Ectodermal cell (in vitro differentiated cells): ENCODE measurements at regions not wholly inside any gene's neighbourhood (a gene's known extent, or its start where the extent isn't known, plus 50 kb on each side); places are given as distances from the start of the nearest gene placed in this dataset.

Source experiments
- H3K27ac ChIP-seq: 2 replicates; pipeline ENCODE4 v1.7.0; 2013; ENCODE audit warnings: mild to moderate bottlenecking, low read depth, low read length; ENCODE audit not compliant: insufficient read depth, poor library complexity, severe bottlenecking
- H3K27me3 ChIP-seq: 2 replicates; pipeline ENCODE4 v1.7.0; 2013; ENCODE audit warnings: mild to moderate bottlenecking, low read length; ENCODE audit not compliant: insufficient read depth, control insufficient read depth, poor library complexity, severe bottlenecking
- H3K36me3 ChIP-seq: one replicate; pipeline ENCODE4 v1.7.0; 2013; ENCODE audit warnings: low read length; ENCODE audit not compliant: control insufficient read depth, insufficient read depth
- H3K4me1 ChIP-seq: one replicate; pipeline ENCODE4 v1.7.0; 2013; ENCODE audit warnings: low read length; ENCODE audit not compliant: control insufficient read depth, insufficient read depth
- H3K4me3 ChIP-seq: 2 replicates; pipeline ENCODE4 v1.7.0; 2013; ENCODE audit warnings: low read depth, low read length, control low read depth; ENCODE audit not compliant: insufficient read depth
- H3K9me3 ChIP-seq: 2 replicates; pipeline ENCODE4 v1.7.0; 2013; ENCODE audit warnings: mild to moderate bottlenecking, low read length, moderate library complexity; ENCODE audit not compliant: control insufficient read depth
- WGBS, 2 experiments: methylation state at CpG; one replicate each; pipeline ENCODE4 v1.1.7; 2013; ENCODE audit warnings: missing lambda C conversion rate in 2 of 2; 5-methylcytosine and 5-hydroxymethylcytosine counted together

DNA sequence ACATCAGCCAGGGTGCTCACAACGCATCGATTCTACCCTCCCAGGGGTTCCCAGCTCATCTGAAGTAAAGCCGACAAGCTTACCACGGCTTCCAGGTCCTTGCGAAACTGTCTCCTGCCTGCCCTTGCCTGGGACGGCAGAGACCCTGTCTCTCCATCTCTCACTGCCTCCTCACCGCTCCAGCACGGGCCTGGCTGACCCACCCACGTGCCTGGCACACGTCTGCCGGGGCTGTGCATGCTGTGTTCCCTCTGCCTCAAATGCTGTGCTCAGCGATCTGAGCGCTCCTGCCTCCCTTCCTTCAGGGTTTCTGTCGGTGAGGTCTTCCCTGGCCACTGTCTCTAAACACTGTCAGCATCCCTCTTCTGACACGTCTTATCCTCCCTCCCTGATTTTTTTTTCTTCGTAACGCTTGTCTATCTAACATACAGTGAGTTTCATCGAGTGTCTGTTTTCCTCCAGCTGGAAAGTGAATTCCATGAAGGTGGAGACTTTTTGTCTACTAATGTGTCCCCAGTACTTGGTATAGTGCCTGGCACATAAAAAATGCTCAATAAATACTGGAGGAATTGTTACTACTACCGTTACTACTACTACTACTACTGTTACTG is 208.4 kb downstream of the IRF8 start:
- no peaks in the 10 kb centered on the region for H3K9me3 ChIP-seq
- H3K4me1 ChIP-seq, result no peaks in the 10 kb centered on the region
- no peaks in the 10 kb centered on the region for H3K36me3 ChIP-seq
- H3K4me3 ChIP-seq, result no peak overlapping the region
- H3K27me3 ChIP-seq, result no peaks in the 10 kb centered on the region
- H3K27ac ChIP-seq, result no peak overlapping the region
- WGBS, 2 experiments, result 86 to 88% methylated on average over 19 of the region's 19 CpGs

DNA sequence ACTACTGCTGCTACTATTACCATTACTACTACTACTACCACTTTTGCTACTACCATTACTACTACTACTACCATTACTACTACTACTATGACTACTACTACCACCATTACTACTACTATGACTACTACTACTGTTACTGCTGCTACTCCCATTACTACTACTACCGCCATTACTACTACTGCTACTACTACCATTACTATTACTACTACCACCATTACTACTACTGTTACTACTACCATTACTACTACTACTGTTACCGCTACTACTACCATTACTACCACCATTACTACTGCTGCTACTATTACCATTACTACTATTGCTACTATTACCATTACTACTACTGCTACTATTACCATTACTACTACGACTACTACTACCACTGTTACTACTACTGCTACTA is 209.1 kb downstream of the IRF8 start:
- Histone ChIP-seq H3K9me3 (no peaks in the 10 kb centered on the region), H3K4me1 (no peaks in the 10 kb centered on the region), H3K4me3 (no peak overlapping the region), H3K36me3 (no peaks in the 10 kb centered on the region), H3K27me3 (no peaks in the 10 kb centered on the region), H3K27ac (no peak overlapping the region)
- WGBS, 2 experiments, result 88 to 91% methylated on average over 3 of the region's 3 CpGs

DNA sequence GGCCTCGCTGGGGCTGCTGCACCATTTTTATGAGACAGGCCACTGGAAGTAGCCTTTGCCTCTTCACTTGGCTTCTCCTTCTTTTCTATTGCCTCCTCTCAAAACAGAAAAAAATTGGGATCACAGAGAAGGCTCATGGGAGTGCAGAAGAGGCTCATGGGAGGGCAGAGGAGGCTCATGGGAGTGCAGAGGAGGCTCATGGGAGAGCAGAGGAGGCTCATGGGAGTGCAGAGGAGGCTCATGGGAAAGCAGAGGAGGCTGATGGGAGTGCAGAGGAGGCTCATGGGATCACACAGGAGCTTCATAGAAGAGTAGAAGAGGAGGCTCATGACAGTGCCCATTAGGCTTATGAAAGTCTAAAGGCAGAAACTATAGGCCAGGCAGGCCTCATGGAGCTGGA is 211.2 kb downstream of the IRF8 start:
- Histone ChIP-seq H3K27ac (no peak overlapping the region), H3K4me3 (no peak overlapping the region), H3K4me1 (no peaks in the 10 kb centered on the region), H3K9me3 (no peaks in the 10 kb centered on the region), H3K36me3 (no peaks in the 10 kb centered on the region), H3K27me3 (no peaks in the 10 kb centered on the region)
- WGBS, 2 experiments, result 90 to 92% methylated on average over 1 of the region's 1 CpG

DNA sequence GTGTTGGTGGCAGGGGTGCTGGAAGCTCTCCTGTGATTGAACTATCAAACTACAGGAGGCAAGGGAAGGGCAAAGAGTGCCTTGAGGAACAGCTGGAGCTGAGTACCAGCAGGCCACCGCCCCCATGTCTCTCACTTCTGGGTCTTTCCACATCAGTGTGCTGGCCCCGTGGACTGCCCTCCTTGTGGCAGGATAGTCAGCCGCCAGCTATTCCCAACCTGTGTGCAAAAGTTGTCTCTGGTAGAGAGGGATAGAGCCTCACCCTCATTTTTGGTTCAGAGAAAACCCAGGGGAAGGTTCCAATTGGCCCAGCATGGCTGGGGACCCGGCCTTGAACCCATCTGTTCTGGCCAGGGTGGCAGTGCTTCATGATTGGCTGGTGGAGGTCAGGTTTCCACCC is 211.8 kb downstream of the IRF8 start:
- Histone ChIP-seq H3K27me3 (no peaks in the 10 kb centered on the region), H3K36me3 (no peaks in the 10 kb centered on the region), H3K9me3 (no peaks in the 10 kb centered on the region), H3K4me1 (no peaks in the 10 kb centered on the region), H3K27ac (no peak overlapping the region), H3K4me3 (no peak overlapping the region)
- 91 to 98% methylated on average over 4 of the region's 4 CpGs for WGBS, 2 experiments

DNA sequence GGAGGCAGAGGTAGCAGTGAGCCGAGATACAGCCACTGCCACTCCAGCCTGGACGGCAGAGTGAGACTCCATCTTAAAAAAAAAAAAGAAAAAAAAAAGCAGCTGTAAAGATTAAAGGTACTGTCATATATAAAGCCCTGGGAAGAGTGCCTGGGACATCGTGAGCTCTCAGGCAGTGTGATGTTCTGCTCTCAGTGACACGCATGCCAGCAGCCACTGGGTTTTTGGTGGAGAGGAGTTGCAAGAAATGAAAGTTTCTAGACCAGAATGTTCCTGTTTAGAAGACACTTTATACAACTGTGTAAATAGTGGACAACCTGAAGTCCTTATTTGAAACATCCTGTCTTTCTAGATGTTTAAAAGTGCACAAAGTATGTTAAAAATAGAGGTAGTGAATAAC is 213.2 kb downstream of the IRF8 start:
- H3K9me3 ChIP-seq, result no peaks in the 10 kb centered on the region
- no peaks in the 10 kb centered on the region for H3K36me3 ChIP-seq
- no peak overlapping the region for H3K4me3 ChIP-seq
- H3K4me1 ChIP-seq, result no peaks in the 10 kb centered on the region
- H3K27ac ChIP-seq, result no peak overlapping the region
- no peaks in the 10 kb centered on the region for H3K27me3 ChIP-seq
- 85 to 90% methylated on average over 4 of the region's 4 CpGs for WGBS, 2 experiments

DNA sequence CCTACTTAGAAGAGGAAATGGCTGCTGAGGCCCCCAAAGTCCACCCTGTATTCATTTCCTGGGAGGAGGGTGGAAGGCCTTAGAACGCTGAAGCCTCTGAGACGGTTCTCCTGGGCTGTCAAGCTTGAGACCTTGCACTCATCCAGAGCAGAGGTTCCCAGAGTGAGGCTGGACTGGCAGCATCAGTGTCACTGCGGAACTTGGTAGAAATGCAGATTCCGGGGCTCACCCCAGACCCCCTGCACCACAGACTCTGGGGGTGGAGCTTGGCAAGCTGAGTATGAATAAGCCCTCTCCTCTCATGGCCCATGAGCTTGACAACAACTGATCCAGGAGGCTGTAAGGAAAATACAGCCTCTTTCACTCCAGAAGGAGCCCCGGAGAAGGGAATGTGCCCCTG is 218.3 kb downstream of the IRF8 start:
- Histone ChIP-seq H3K27ac (no peak overlapping the region), H3K36me3 (no peaks in the 10 kb centered on the region), H3K27me3 (peaks cover 21% of the 10 kb centered on the region), H3K4me3 (no peak overlapping the region), H3K9me3 (no peaks in the 10 kb centered on the region), H3K4me1 (peaks cover 5% of the 10 kb centered on the region)
- 84 to 86% methylated on average over 5 of the region's 5 CpGs for WGBS, 2 experiments

DNA sequence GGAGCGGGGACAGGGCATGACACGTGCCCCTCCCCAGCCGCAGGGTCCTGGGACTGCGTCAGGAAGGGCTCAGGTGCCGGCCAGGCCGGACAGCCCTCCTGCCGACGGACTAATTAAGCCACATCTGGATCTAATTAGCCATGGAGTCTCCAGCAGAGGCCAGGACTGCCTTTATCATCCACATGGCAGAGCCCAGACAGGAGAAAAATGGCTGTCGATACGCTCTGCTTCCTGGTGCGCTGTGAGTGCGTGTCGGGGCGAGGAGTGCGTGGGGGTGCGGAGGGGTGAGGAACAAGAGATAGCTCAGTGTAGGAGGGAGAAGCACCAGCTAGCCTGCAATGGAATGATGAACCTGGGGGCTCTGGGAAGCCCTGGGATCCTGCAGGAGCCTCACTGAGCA is 218.8 kb downstream of the IRF8 start:
- WGBS, 2 experiments, result 84 to 85% methylated on average over 16 of the region's 16 CpGs
- H3K9me3 ChIP-seq, result no peaks in the 10 kb centered on the region
- peaks cover 21% of the 10 kb centered on the region for H3K27me3 ChIP-seq
- peaks cover 5% of the 10 kb centered on the region for H3K4me1 ChIP-seq
- H3K27ac ChIP-seq, result no peak overlapping the region
- no peak overlapping the region for H3K4me3 ChIP-seq
- H3K36me3 ChIP-seq, result no peaks in the 10 kb centered on the region

DNA sequence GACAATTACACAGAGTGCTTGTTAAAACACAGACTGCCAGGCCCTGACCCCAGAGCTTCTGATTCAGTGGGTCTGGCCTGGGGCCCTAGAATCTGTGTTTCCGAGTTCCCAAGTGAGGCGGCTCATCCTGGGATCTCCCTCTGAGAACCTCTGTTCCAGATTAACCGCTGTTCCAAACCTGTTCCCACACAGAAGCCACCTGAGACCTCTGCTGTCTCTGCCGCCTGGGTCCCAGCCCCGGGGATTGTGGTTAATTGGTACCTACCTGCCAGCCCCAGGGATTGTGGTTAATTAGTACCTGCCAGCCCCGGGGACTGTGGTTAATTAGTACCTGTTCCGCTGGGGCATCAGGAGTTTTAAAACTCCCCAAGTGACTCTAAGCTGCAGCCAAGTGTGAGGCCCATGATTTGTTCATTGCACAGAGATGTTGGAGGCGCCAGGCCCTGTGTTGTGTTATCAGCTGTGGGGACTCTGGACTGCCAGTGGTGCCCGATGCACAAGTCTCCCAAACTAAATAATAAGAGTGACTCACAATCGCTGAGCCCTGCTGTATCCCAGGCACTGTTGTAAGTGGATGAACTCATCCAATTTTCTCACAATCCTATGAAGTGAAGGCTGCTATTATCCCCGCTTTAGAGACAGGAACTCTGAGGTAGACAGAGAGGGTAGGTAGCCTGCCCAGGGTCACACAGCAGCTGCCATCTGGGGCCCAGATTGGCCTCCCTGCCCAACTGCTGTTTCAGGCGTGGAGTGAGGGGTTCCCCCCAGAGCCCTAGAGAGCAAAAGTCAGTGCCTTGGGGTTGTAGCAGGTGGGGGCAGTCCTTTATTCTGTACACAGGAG is 219.7 kb downstream of the IRF8 start:
- Histone ChIP-seq H3K27me3 (peaks cover 21% of the 10 kb centered on the region), H3K4me1 (peaks cover 5% of the 10 kb centered on the region), H3K27ac (no peak overlapping the region), H3K9me3 (no peaks in the 10 kb centered on the region), H3K36me3 (no peaks in the 10 kb centered on the region), H3K4me3 (no peak overlapping the region)
- WGBS, 2 experiments, result 84% methylated on average over 12 of the region's 12 CpGs

DNA sequence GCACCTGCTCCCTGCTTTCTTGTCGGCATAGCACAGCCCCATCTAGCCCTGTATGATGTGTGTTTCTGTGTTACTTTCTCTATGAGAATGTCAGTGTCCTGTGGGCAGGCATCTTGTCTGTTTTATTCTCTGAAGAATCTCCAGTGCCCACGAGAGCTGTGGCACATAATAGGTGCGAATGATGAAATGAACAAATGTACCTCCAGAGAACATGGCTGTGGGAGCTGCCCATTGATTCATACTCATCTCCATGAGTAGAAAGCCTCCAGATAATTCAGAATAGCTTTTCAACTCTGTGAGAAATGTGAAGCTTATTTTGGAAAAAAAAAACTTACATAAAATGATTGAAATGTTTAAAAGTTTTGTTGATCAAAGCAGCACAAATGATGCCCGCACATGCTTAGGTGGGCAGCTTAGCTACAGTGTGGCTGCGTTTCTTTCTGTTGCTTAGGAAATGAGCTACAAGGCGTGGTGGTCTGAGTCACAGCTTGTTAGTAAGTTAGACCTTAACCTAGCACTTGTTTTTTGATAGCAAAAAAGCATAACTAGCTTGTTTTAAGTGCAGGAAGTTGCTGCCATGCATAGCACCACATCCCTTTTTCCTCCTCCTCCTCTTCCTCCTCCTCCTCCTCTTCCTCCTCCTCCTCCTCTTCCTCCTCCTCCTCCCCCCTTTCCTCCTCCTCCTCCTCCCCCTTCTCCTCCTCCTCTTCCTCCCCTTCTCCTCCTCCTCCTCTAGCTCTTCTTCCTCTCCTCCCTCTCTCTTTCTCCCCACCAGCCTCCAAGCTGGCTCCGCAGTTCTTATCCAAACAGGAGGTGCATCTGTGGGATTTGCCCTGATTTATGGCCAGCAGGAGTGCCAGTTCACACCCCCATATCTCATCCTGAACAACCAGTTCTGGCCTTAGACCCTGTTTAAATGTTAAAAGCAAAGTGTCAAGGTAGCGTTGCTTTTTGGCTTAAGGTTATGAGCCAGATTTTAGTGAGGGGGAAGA is 221.5 kb downstream of the IRF8 start:
- H3K9me3 ChIP-seq, result no peaks in the 10 kb centered on the region
- peaks cover 5% of the 10 kb centered on the region for H3K4me1 ChIP-seq
- H3K36me3 ChIP-seq, result no peaks in the 10 kb centered on the region
- no peak overlapping the region for H3K4me3 ChIP-seq
- H3K27me3 ChIP-seq, result peaks cover 21% of the 10 kb centered on the region
- no peak overlapping the region for H3K27ac ChIP-seq
- 85 to 88% methylated on average over 8 of the region's 8 CpGs for WGBS, 2 experiments
